ENCODE measurements at regions not wholly inside any gene's neighbourhood (a gene's known extent, or its start where the extent isn't known, plus 50 kb on each side); places are given as distances from the start of the nearest gene placed in this dataset.

DNA sequence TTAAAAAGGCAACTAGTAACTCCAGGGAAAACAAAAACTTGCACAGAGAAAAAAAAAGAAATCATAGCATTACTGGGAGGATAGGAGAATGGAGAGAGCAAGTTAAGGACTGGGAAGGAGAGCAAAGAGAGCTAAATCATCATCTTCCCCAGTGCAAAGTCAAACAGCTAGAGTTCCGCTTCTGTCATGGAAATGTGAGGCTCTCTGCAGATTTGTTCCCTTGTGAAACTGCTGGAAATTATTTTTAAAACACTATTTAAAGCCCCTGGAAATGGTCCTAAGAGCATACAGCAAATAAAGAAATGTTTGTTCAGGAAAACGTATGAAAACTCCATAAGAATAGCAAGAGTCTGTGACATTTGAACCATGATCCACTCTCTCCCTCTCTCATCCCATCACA is 64.6 kb downstream of the CAMK2N1 start (continued):
- TF ChIP-seq EZH2phosphoT487 (IDR thresholded peaks at IDR 0.05; ENCODE audit: borderline replicate concordance, low read depth) (no peak), RFX5 (IDR thresholded peaks at IDR 0.05; ENCODE audit: low read length) (no peak), TEAD4 (IDR thresholded peaks at IDR 0.05; ENCODE audit: borderline replicate concordance, insufficient read depth) (no peak), RCOR1 (IDR thresholded peaks at IDR 0.05; ENCODE audit: low read length) (no peak)
- TF ChIP-seq, protein P1, sequence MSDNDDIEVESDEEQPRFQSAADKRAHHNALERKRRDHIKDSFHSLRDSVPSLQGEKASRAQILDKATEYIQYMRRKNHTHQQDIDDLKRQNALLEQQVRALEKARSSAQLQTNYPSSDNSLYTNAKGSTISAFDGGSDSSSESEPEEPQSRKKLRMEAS (IDR thresholded peaks at IDR 0.05; ENCODE audit: low read depth) = no peak

DNA sequence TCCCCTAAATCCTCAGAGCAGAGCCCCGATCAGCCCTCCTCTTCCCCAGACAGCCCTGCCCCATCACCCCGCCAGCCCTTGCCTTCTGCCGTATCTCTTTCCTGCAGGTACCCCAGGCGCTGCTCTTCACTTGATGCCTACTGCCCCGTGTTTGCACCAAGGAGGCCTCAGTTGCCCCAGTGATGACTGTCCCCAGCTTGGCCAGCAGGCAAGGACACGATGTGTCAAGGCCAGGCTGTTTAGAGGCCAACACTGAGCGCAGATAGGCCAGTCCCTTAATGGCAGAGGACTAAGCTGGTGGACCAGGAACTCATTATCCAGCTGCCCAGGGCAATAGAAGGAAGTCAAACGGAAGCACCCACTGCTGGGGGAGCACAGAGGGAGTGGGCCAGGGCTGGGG is 68.4 kb downstream of the CAMK2N1 start:
- H3K36me3 ChIP-seq (replicated peaks in 1 of 2; ENCODE audit: control insufficient read depth in 1 of 2, insufficient read depth in 2 of 2, low read length in 1 of 2) = no peaks in the 10 kb centered on the region
- H3K9me3 ChIP-seq = no peaks in the 10 kb centered on the region
- ChIA-PET POLR2A (interaction anchor here (0.7 kb wide), 1 partner anchor 65 kb away, joined by 3 read pairs; no protein-coding TSS in a partner anchor), CTCF (interaction anchor here (1.2 to 6.4 kb wide), 5 partner anchors 12 to 205 kb away, joined by 3 to 43 read pairs (median 8); no protein-coding TSS in a partner anchor)
- no peaks in the 10 kb centered on the region for H3K27me3 ChIP-seq (ENCODE audit: insufficient read depth)
- H3K4me2 ChIP-seq = no peak overlapping the region
- no peaks in the 10 kb centered on the region for H3K79me2 ChIP-seq (ENCODE audit: insufficient read depth)
- H3K9ac ChIP-seq = no peak overlapping the region
- H3K4me1 ChIP-seq (ENCODE audit: control insufficient read depth in 1 of 2, insufficient read depth in 2 of 2, low read depth in 1 of 2, low read length in 1 of 2) = peaks cover 0 to 8% of the 10 kb centered on the region in 2 experiments; a peak in 1 of 4 replicates
- H2AFZ ChIP-seq (ENCODE audit: low read depth) = no peak overlapping the region
- WGBS (ENCODE audit: low lambda C conversion rate) = 90% methylated on average over 8 of the region's 8 CpGs
- H3F3A ChIP-seq (replicated peaks; ENCODE audit: insufficient read depth) = no peaks in the 10 kb centered on the region
- no peak for DNase-seq
- H3K9me2 ChIP-seq = no peaks in the 10 kb centered on the region
- H3K27ac ChIP-seq (ENCODE audit: low read depth in 2 of 2, low read length in 1 of 2) = no peak overlapping the region
- no peak overlapping the region for H3K4me3 ChIP-seq (ENCODE audit: low read depth in 2 of 2, low read length in 1 of 2)
- TF ChIP-seq, protein P2, sequence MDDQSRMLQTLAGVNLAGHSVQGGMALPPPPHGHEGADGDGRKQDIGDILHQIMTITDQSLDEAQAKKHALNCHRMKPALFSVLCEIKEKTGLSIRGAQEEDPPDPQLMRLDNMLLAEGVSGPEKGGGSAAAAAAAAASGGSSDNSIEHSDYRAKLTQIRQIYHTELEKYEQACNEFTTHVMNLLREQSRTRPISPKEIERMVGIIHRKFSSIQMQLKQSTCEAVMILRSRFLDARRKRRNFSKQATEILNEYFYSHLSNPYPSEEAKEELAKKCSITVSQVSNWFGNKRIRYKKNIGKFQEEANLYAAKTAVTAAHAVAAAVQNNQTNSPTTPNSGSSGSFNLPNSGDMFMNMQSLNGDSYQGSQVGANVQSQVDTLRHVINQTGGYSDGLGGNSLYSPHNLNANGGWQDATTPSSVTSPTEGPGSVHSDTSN (IDR thresholded peaks at IDR 0.05) = no peak
- no peak for TF ChIP-seq GABPA (IDR thresholded peaks at IDR 0.05; ENCODE audit: low read depth)
- TF ChIP-seq FOXM1 (IDR thresholded peaks at IDR 0.05; ENCODE audit: low read depth) = no peak
- no peak for TF ChIP-seq RCOR1 (IDR thresholded peaks at IDR 0.05; ENCODE audit: low read length)
- TF ChIP-seq, protein P1 (IDR thresholded peaks at IDR 0.05; ENCODE audit: low read depth) = no peak
- TF ChIP-seq GATA2 (CRISPR knock-in tag; IDR thresholded peaks at IDR 0.05) = no peak
- TF ChIP-seq RXRA (IDR thresholded peaks at IDR 0.05; ENCODE audit: borderline replicate concordance, low read depth) = no peak
- TF ChIP-seq, protein P3, sequence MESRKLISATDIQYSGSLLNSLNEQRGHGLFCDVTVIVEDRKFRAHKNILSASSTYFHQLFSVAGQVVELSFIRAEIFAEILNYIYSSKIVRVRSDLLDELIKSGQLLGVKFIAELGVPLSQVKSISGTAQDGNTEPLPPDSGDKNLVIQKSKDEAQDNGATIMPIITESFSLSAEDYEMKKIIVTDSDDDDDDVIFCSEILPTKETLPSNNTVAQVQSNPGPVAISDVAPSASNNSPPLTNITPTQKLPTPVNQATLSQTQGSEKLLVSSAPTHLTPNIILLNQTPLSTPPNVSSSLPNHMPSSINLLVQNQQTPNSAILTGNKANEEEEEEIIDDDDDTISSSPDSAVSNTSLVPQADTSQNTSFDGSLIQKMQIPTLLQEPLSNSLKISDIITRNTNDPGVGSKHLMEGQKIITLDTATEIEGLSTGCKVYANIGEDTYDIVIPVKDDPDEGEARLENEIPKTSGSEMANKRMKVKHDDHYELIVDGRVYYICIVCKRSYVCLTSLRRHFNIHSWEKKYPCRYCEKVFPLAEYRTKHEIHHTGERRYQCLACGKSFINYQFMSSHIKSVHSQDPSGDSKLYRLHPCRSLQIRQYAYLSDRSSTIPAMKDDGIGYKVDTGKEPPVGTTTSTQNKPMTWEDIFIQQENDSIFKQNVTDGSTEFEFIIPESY (IDR thresholded peaks at IDR 0.05; ENCODE audit: borderline replicate concordance, low read depth) = no peak
- no peaks in the 10 kb centered on the region for H4K20me1 ChIP-seq (ENCODE audit: insufficient read depth)

DNA sequence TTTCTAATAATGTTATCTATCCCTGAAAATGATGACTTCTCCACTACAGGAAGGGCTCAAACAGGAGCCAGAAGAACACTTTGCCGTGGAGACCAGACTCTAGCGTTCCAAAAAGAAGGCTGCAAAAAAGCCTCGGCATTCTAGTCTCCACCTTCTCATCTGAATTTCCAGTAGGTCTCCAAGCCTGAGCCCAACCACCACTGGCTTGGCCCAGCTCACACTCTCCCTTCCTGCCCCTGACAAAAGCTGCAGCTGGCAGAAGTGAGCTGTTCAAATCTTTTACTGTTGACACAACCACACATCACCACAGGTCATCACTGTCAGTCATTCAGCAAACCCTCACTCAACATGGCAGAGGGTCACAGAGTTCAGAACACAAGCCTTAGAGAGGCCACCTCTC is 69.3 kb downstream of the CAMK2N1 start:
- H3K36me3 ChIP-seq (replicated peaks in 1 of 2; ENCODE audit: control insufficient read depth in 1 of 2, insufficient read depth in 2 of 2, low read length in 1 of 2) = no peaks in the 10 kb centered on the region
- H3K27ac ChIP-seq (ENCODE audit: low read depth in 2 of 2, low read length in 1 of 2) = no peak overlapping the region
- H3K9me2 ChIP-seq = no peaks in the 10 kb centered on the region
- ChIA-PET POLR2A (no interaction called here), CTCF (interaction anchor here (0.5 to 6.4 kb wide), 6 partner anchors 13 to 365 kb away, joined by 3 to 43 read pairs (median 6); no protein-coding TSS in a partner anchor)
- H3K79me2 ChIP-seq (ENCODE audit: insufficient read depth) = no peaks in the 10 kb centered on the region
- no peaks in the 10 kb centered on the region for H3K9me3 ChIP-seq
- H3K4me3 ChIP-seq (ENCODE audit: low read depth in 2 of 2, low read length in 1 of 2) = no peak overlapping the region
- no peaks in the 10 kb centered on the region for H4K20me1 ChIP-seq (ENCODE audit: insufficient read depth)
- H3K9ac ChIP-seq = no peak overlapping the region
- WGBS (ENCODE audit: low lambda C conversion rate) = 91% methylated on average over 3 of the region's 3 CpGs
- no peak for DNase-seq
- no peaks in the 10 kb centered on the region for H3K27me3 ChIP-seq (ENCODE audit: insufficient read depth)
- H3K4me1 ChIP-seq (ENCODE audit: control insufficient read depth in 1 of 2, insufficient read depth in 2 of 2, low read depth in 1 of 2, low read length in 1 of 2) = peaks cover 2 to 8% of the 10 kb centered on the region in 2 experiments; a peak in 3 of 4 replicates
- no peak overlapping the region for H2AFZ ChIP-seq (ENCODE audit: low read depth)
- no peaks in the 10 kb centered on the region for H3F3A ChIP-seq (replicated peaks; ENCODE audit: insufficient read depth)
- H3K4me2 ChIP-seq = no peak overlapping the region
- TF ChIP-seq SIN3A (IDR thresholded peaks at IDR 0.05; ENCODE audit: borderline replicate concordance, low read depth, low read length) (no peak), TCF12 (IDR thresholded peaks at IDR 0.05) (no peak), RCOR1 (IDR thresholded peaks at IDR 0.05; ENCODE audit: low read length) (no peak), RFX5 (IDR thresholded peaks at IDR 0.05; ENCODE audit: low read length) (no peak), POLR2AphosphoS5 (IDR thresholded peaks at IDR 0.05; ENCODE audit: low read depth, low read length) (no peak), RXRA (IDR thresholded peaks at IDR 0.05; ENCODE audit: borderline replicate concordance, low read depth) (no peak), JUND (IDR thresholded peaks at IDR 0.05) (no peak), NFIC (IDR thresholded peaks at IDR 0.05; ENCODE audit: borderline replicate concordance) (no peak)
- TF ChIP-seq, protein P4, sequence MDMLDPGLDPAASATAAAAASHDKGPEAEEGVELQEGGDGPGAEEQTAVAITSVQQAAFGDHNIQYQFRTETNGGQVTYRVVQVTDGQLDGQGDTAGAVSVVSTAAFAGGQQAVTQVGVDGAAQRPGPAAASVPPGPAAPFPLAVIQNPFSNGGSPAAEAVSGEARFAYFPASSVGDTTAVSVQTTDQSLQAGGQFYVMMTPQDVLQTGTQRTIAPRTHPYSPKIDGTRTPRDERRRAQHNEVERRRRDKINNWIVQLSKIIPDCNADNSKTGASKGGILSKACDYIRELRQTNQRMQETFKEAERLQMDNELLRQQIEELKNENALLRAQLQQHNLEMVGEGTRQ (IDR thresholded peaks at IDR 0.05; ENCODE audit: borderline replicate concordance, low read depth, low read length) = no peak
- TF ChIP-seq, protein P5, sequence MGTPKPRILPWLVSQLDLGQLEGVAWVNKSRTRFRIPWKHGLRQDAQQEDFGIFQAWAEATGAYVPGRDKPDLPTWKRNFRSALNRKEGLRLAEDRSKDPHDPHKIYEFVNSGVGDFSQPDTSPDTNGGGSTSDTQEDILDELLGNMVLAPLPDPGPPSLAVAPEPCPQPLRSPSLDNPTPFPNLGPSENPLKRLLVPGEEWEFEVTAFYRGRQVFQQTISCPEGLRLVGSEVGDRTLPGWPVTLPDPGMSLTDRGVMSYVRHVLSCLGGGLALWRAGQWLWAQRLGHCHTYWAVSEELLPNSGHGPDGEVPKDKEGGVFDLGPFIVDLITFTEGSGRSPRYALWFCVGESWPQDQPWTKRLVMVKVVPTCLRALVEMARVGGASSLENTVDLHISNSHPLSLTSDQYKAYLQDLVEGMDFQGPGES (IDR thresholded peaks at IDR 0.05; ENCODE audit: low read depth, low read length) = no peak
- TF ChIP-seq, protein P2 (IDR thresholded peaks at IDR 0.05) = no peak
- TF ChIP-seq, protein P1 (IDR thresholded peaks at IDR 0.05; ENCODE audit: low read depth) = no peak
